HG02571 (cell line): ENCODE measurements at regions not wholly inside any gene's neighbourhood (a gene's known extent, or its start where the extent isn't known, plus 50 kb on each side); places are given as distances from the start of the nearest gene placed in this dataset.
"Not testable (repeated sequence)": the region's sequence is repeated elsewhere in the genome, so short reads cannot be mapped to it uniquely, and the experiment has no call there.

Experiments
- ATAC-seq: cut with Tn5 transposase; IDR thresholded peaks from one replicate; pipeline ENCODE4 v1.9.1; 2021; ENCODE audit warnings: mild to moderate bottlenecking, moderate library complexity; ENCODE audit not compliant: unreplicated experiment

DNA sequence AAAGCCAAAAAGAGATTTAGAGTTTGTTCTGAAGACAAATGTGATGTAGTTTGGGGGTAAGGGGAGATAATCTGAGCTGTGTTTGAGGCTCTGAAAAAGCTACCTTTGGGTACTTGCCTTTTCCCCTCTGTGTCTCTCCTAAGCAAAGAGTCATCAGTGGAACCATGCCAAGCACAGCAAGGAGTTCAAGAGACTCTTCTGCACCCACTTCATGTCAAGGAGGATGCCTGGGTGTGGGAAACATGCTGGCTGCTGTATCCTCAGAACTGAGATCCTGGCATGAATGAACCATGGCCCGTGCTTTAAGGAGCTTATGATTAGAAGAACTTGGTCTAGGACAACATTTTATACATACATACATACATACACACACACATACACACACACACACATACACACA lies 142.9 kb downstream of the NOC3L start:
- no peak for ATAC-seq

DNA sequence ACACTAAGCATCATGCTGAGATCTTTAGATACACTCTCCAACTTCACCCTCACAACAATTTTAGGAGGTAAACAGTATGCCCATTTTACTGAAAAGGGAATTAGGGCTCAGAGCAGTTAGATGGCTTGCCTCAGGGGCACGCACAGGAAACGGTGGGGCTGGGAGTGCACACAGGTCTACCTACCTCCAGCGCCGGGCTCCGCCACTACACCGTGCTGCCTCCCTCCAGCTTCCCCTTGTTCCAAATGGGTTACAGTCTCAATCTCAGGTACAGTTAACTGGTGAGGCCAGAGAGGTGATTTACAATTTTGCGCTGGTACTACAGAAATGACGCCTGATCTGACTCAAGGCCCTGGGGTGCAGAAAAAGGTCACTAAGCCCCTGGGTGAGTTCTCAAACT lies 142.0 kb downstream of the NOC3L start:
- ATAC-seq = no peak

DNA sequence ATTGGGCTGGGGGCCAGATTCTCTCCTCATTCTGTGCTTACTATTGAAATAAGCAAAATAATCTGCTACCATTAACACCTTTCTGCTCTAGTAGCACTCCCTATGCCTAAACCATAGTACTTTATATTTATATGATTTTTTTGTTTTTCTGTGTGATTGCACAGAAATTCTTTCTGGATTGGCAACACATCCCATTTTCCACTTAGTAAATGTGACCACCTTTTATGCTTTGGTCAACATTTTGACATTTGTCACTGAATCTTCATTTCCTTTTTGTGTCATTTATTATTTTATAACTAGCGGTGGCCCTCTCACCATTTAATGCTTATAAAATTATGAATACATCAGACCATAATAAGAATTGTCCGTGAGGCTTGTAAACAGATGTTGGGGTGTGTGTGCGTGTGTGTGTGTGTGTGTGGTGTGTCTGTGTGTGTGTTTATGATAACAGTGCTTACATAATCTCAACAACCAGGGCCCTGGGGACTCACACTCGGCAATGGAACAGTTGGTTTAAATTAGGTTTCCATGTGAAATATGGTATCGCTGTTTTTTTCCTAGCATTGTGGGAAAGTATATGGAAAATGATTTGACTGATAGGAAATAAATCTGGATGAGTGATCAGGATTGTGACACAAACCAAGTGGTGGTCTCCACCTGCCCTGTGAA lies 138.9 kb downstream of the NOC3L start:
- no peak for ATAC-seq

DNA sequence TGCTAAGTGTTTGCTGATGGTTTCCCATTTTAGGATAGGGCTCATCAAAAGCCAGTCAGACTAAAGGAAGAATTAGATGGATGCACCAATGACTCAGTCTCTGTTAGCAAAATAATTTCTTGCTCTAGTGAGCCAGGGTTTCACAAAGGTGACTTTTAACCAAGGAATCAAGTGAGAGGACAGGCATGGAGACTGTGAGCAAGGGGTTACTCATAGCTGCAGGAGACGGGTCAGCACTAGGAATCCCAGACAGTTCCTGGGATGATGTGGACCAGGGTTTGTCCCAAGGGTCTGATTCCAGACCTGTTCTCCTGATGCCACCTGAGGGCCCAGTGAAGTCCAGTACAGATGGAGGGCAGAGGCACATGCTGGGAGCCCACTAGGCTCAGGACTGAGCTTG lies 138.1 kb downstream of the NOC3L start:
- ATAC-seq = no peak

DNA sequence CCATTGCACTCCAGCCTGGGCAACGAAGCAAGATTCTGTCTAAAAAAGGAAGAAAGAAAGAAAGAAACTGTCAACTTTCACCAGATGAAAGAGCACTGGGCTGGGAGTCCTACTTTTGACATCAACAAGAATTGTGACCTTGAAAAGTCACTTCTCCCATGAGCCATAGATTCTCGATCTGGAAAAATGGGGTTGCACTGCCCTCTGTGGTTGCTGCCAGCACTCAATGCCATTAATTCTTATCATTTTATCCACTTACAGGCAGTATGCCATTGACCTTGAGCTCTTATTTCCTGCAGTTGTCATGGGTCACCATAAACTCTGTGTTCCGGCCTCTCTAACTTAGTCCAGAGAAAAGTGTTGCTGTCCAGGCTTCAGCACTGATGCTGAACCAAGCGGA lies 137.2 kb downstream of the NOC3L start:
- no peak for ATAC-seq

DNA sequence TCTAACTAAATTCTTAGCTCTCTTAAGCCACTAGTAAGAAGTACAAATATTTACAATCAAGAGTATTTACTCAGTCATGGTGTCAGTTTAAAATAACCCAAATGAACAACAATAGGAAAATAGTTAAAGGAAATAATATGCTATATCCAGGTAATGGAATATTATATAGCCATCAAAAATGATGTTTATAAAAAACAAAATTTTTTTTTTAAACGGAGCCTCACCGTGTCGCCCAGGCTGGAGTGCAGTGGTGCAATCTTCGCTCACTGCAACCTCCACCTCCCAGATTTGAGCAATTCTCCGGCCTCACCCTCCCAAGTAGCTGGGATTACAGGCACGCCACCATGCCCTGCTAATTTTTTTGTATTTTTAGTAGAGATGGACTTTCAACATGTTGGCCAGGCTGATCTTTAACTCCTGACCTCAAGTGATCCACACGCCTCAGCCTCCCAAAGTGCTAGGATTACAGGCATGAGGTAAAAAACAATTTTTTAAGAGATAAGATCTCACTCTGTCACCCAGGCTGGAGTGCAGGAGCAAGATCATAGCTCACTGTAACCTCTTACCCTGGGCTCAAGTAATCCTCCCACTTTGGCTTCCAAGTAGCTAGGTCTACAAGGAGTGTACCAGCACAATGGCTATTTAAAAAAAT lies 132.5 kb downstream of the NOC3L start:
- no peak for ATAC-seq

DNA sequence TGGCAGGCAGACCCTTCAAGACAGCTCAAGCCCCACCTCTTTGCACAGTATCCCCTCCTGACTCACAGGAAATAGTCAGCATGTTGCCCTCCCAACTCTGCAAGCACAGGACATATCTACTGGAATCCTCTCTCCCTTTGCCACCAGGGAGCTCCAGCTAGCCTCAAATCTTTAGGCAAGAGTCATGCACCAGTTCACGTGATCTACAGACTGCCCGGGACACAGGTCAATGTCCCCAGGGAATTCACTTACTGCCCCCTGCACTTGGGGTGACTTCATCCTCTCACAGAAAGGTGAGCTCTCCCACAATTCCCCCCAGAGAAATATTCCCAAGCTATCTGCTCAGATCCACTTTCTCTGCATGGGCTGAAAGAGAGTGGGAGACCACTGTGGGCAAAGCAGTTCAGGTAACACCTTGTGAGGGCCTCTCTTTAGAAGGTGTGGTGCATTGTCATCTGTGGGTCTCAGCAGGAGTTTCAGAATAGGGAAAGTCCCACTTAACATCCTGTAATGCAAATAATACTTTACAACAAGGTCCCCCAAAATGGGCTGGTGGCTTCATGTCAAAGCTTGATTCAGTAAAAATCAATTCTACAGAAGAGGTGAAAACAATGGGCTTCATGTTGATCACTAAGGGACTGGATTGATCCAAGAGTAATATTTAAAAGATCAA lies 129.9 kb downstream of the NOC3L start:
- no peak for ATAC-seq

DNA sequence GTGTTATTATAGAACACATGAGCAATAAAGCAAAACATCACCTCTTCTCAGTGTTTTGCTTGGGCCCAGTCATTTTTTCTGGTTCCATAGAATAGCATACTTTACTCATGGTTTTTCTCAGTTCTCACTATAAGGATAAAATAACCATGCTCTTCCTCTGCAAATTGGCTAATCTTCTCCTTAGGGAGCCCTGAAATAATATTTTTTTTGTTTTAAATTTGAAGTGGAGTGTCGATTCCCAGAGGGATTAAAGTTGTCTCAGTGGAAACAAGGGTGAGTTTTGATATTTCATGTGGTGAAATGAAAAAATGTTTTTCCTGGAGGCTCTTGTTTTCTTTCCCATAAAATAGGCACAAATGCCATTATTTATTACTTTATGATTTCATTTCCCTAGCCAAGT lies 127.3 kb downstream of the NOC3L start:
- no peak for ATAC-seq

DNA sequence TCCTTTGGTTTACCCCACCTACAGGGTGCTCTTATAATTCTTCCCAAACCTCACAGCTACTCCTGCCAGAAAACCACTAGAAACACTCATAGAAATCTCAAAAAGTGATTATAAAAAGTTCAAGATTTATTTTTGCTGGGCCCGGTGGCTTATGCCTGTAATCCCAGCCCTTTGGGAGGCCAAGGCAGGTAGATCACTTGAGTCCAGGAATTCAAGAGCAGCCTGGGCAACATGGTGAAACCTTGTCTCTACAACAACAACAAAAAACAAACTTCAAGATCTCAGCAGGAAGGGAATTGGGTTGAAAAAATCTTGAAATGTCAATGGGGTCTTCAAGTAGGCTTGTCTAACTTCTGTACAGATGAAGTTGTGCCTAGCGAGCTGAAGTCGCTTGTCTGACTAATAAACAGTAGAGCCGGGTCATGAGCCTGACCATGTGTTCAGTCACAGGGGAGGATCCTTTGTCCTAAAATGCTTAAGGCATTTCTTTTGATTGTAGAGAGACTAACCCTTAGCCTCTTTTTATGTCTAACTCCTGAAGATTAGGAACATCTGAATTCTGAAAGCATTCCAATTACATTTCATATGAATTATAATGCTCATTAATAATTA lies 124.6 kb downstream of the NOC3L start:
- no peak for ATAC-seq

DNA sequence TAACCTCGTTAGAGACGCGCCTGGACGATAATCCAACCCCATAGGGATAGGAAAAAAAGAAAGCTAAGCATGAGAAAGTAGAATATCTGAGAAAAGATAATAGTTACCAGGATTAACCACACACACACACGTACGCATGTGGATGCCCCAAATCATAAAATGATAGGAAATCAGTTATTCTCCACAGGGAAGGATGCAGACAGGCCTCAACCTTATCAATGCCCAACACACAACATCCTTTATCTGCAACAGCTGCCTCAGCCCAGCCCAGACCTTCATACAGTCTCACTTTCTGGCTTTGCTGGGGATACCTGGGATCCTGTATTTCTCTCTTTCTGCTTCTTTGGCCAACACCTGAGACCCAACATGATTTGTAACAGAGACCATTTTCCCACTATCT lies 123.0 kb downstream of the NOC3L start:
- ATAC-seq = no peak

DNA sequence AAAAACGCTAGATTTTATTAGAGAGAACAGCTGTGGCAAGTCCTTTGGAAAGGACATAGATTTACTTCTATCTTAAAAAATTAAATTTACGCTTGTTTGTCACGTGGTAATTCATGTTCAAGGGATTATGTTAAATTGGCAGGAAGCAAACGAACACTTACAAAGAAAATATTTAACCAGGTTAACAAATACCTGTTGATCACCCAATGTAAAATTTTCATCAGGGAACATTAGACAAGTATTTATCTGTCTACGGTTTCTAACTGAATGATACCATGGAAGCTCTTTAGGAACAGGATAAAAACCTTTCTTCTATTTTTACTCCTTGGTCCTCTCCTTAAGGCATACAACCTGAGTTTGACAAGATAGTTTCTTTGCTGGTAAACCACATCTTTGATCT lies 122.2 kb downstream of the NOC3L start:
- no peak for ATAC-seq

DNA sequence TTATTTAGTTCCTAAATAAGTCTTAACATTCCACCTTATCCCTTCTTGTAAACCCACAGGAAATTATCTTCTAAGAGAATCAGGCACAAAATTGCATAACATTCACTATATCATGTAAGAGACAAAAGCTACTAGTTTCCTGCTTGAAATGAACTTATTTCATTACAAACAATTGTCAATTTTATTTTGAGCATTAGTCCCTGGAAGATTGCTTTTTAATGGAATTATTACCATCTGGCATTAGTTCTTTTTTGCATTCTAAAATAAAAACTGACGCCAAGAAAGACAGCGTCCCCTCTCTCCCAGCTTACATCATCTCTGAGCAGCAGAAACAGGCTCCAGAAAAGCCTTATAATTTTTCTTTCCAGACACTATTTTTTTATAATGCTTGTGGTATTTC lies 121.8 kb downstream of the NOC3L start:
- ATAC-seq = no peak

DNA sequence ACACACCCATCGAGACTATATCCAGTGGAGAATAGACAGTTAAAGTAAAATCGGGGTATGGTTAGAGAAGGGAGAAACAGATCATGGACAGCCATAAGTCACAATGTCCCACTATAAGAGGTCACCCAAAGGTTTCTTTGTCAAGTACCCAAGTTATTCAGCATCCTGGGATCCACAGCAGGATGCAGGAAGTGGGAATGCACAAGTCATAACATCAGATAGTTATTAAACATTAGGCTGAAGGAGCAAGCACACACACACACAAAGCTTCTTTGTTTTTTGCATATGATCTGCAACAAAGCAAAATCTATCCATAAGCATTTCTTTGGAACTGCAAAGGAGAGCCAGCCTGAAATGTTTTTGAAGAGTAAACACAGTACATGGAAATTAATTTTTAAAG lies 111.6 kb downstream of the NOC3L start:
- no peak for ATAC-seq

DNA sequence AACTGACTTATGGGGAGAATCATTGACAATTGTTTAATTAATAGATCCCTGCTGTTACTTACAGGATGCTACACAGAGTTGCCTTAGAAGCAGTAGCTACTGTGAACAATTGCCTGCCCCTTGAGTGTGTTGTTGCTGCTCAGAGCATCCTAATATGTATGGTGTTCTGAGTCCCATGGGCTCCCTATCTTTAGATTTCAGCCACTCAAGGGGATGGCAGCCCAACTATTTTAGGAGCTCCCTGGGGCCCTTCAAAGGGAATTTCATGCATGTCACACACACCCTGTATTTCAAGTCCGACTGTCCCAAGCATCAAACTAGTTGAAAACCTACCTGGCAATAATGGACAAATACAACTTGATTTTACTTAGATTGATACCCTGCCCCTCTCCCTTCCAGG lies 111.2 kb downstream of the NOC3L start:
- no peak for ATAC-seq

DNA sequence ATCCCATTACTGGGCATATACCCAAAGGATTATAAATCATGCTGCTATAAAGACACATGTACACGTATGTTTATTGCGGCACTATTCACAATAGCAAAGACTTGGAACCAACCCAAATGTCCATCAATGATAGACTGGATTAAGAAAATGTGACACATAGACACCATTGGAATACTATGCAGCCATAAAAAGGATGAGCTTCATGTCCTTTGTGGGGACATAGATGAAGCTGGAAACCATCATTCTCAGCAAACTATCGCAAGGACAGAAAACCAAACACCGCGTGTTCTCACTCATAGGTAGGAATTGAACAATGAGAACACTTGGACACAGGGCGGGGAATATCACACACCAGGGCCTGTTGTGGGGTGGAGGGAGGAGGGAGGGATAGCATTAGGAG lies 105.3 kb downstream of the NOC3L start:
- not testable (repeated sequence) for ATAC-seq

DNA sequence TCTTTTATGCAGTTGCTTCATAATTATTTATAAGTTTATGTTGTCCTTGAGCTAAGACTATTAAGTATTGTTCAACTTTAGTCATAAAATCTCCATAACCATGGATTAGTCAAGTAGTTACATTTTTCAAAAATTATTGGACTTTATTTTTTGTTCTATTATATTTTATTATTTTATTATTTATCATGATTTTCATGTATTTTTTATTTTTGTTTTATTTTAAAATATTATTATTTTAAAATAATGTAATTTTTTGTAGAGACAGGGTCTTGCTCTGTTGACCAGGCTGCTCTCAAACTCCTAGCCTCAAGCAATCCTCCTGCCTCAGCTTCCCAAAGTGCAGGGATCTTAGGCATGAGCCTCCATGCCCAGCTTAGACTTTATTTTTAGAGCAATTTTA lies 102.3 kb downstream of the NOC3L start:
- ATAC-seq = no peak

DNA sequence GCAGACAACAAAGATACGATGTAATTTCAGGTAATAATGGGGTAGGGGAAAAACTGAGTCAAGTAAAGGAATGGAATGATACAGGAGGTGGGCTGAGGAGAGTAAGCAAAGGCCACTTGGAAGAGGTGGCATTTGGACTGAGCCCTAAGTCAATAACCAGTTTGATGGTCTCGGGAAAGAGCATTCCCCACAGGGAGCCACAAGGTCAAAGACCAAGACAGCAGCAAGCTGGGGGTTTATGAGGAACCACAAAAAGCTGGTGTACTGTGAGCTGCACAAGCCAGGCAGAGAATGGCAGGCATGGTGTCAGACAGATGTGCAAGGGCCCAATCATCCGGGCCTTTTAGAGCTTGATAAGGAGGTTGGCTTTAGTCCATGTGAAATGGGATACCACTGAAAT lies 98.7 kb downstream of the NOC3L start:
- no peak for ATAC-seq

DNA sequence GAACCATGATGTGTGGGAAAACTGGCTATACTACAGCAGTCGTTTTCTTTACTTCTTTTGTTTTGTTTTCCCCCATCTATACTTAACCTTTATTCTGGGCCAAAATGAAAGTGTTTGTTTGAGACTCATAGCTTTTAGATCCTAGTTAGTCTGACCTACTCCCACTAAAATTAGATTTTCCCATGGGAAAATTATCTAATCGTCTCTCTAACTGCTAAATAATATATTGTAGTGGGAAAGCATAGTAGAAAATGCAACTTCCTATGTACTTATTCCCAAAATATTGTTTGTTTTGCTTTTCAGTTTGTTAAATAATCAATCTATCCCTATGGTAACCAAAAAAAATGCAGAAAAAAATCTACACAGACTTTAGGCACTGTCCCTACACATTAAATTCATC lies 96.6 kb downstream of the NOC3L start:
- no peak for ATAC-seq

DNA sequence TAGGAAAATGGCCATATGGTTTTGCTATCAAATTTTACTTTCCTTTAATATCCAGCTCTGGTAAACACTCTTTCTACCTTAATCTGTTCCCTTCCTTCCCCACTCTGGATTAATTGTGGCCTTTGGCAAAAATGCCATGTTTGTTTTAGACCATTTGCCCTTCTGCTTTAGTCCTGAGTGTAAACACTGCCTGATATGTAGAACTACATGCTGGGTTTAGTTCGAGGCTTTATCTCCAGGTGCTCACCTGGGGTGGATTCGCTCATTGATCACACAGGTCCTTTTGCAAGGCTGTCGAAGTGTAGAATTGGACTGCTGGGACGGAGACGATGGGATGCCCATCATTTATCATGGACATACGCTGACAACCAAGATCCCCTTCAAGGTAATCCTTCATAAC lies 94.1 kb downstream of the NOC3L start:
- no peak for ATAC-seq

DNA sequence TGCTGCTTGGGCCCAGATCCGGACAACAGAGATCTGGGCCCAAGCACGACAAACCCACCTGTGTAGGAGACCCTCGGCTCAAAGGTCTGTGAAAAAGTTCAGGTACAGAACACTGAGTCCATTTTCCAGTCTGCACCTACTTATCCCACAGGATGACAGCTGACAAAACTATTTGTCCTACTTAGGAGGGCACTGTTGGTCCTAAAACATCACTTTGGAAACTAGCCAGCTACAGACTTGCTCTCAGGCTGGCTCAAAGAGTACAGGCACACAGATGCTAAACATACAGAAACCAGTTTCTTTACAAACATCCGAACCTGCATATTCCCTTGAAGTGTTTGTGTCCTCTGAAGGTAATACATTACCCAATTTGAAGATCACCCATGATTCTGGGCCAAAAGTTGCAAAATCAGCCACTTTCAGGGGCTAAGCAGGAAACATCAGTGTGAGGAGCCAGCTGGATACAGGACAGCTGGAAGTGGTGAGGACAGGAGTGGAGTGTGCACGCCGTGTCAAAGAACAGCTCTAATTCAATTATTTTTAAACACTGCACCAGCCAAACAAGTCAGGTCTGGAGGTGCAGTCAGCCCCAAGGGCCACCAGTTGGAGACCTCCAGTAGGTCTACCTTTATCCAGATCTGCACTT lies 88.5 kb downstream of the NOC3L start:
- ATAC-seq = no peak

DNA sequence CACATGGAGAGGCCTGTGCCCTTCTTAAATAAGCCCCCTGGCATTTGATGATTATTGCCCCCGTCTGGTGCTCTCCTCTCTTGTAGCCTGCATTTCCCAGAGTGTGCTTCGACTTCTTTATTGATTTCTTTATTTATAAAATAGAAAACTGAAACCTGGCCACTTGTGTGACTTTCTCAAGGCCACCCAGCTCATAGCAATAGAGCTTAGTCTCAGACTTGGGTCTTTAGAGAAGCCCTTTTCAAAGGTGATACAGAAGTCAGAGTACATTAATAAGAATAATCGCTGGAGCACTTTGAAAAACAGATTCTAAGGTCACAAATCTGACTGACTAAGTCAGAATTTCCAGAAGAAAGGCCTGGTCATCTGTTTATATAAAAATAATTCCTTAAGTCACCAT lies 86.6 kb downstream of the NOC3L start:
- ATAC-seq = no peak

DNA sequence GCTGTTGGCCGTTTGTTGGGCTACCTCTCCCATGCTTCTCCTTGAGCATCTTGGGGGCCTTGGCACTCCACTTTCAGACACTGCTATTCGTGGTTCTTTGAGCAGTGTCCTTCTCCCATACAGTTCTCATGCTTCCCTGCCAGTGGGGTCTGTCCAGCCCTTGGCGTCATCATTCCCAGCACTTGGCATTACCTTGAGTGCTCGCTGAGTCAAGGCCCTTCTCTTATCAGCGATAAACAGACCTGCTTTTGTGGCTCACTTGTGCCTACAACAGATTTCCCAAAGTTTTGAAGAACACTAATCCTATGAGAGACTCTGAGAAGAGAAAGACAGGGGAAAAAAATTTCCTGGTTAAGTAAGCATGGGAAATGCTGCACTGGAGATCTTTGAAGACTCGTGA lies 85.3 kb downstream of the NOC3L start:
- no peak for ATAC-seq
